OCI-LY3 (cell line): ENCODE measurements at regions not wholly inside any gene's neighbourhood (a gene's known extent, or its start where the extent isn't known, plus 50 kb on each side); places are given as distances from the start of the nearest gene placed in this dataset.

Experiments used
- EZH2phosphoT487 ChIP-seq: fragments of 200-600 bp; shearing (Covaris generic); IDR thresholded peaks from 2 replicates; pipeline ENCODE4 v1.6.1; 2018; ENCODE audit warnings: antibody characterized with exemption, mixed run types, low read depth
- TF ChIP-seq, protein P1 (sequence below): fragments of 200-600, 300-600 bp; sonication (generic); IDR thresholded peaks from 2 replicates; pipeline ENCODE4 v1.5.1; 2014; ENCODE audit warnings: antibody characterized with exemption, low read length, low read depth

DNA sequence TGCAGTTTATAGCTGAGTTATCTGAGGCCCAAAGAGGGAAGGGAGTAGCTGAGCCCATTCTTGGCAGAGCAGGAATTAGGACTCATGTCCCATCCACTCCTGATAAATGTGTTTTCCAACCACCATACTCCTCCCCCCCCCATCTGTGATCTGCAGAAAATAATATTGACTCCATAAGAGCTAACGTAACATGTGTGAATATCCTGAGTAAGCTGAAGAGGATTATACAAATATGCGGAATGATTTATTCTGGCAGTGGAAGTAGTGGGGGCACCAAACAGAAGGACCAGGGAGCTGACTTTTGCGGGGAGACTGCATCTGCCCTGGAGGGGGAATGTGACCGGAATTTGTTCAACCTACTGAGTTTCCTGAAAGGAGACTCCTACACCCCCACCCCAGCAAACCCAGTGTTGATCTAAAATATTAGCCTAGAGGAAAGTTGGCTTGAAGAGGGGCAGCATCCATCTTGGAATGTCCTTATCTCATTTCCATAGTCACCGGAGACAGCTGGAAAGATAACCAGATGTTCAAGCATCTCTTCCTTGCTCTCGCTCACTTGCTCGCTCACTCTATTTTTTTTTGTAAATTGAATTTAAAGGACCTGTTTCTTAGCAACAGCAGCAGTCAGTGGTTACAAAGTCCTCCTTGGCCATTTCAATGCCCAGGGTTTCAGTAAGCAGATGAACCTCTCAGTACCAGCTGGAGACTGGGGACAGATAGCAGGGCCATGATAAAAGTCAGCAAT lies 114.7 kb downstream of the RPS24 start:
- TF ChIP-seq, protein P1, sequence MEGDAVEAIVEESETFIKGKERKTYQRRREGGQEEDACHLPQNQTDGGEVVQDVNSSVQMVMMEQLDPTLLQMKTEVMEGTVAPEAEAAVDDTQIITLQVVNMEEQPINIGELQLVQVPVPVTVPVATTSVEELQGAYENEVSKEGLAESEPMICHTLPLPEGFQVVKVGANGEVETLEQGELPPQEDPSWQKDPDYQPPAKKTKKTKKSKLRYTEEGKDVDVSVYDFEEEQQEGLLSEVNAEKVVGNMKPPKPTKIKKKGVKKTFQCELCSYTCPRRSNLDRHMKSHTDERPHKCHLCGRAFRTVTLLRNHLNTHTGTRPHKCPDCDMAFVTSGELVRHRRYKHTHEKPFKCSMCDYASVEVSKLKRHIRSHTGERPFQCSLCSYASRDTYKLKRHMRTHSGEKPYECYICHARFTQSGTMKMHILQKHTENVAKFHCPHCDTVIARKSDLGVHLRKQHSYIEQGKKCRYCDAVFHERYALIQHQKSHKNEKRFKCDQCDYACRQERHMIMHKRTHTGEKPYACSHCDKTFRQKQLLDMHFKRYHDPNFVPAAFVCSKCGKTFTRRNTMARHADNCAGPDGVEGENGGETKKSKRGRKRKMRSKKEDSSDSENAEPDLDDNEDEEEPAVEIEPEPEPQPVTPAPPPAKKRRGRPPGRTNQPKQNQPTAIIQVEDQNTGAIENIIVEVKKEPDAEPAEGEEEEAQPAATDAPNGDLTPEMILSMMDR: no peak
- no peak for TF ChIP-seq EZH2phosphoT487
